A549 (cell line): ENCODE measurements at regions not wholly inside any gene's neighbourhood (a gene's known extent, or its start where the extent isn't known, plus 50 kb on each side); places are given as distances from the start of the nearest gene placed in this dataset.
"Not testable (repeated sequence)": the region's sequence is repeated elsewhere in the genome, so short reads cannot be mapped to it uniquely, and the experiment has no call there.

Experiments
- ATAC-seq, 2 experiments: fragments of 200-7000 bp in 1 of 2; fragments of >200 bp in 1 of 2; cut with Nextera tagmentation in 1 of 2; cut with Tn5 transposase in 1 of 2; 3 replicates each; pipeline versions ENCODE4 v1.8.0 to v1.9.1; 2018 to 2020; ENCODE audit warnings: mild to moderate bottlenecking in 1 of 2, moderate library complexity in 1 of 2
- CTCF ChIA-PET: fragments of 300-600 bp; sonication (Branson Sonifier 250); formaldehyde crosslinking; extraction: SDS; loops from one replicate; lab custom pipeline; 2021; ENCODE audit warnings: antibody characterized with exemption, inconsistent platforms; lab: Yijun Ruan, JAX
- POLR2A ChIA-PET: fragments of 350-600 bp; formaldehyde crosslinking; extraction: SDS; loops from one replicate; lab custom pipeline; 2021; ENCODE audit warnings: antibody characterized with exemption, inconsistent platforms; lab: Yijun Ruan, JAX
- DNase-seq, 2 experiments: peaks; one replicate each; pipeline versions ENCODE4 v3.0.0 to v3.0.0-alpha.2; 2011 to 2016; ENCODE audit warnings: low read depth in 1 of 2, low spot score in 1 of 2
- FAIRE-seq: peaks from 2 replicates; lab custom pipeline; 2011; peaks lifted over from hg19 to GRCh38; lab: Jason Lieb, UNC
- H3K27ac ChIP-seq, 2 experiments: fragments of >200 bp; sonication (Bioruptor Twin); formaldehyde crosslinking; 3 replicates each; pipeline ENCODE4 v1.5.1; 2016 to 2017
- H3K4me1 ChIP-seq: fragments of >200 bp; sonication (Bioruptor Twin); formaldehyde crosslinking; 3 replicates; pipeline ENCODE4 v1.6.1; 2016
- H3K4me2 ChIP-seq: fragments of >200 bp; sonication (Bioruptor Twin); formaldehyde crosslinking; 3 replicates; pipeline ENCODE4 v1.6.1; 2016
- H3K4me3 ChIP-seq: fragments of >200 bp; sonication (Bioruptor Twin); formaldehyde crosslinking; 3 replicates; pipeline ENCODE4 v1.5.1; 2016
- H3K9me3 ChIP-seq: fragments of >200 bp; sonication (Bioruptor Twin); formaldehyde crosslinking; 3 replicates; pipeline ENCODE4 v1.6.1; 2016
- BHLHE40 ChIP-seq: IDR thresholded peaks from 2 replicates; pipeline ENCODE4 v1.6.1; 2012; ENCODE audit warnings: low read depth, low read length, inconsistent platforms
- CHD2 ChIP-seq: fragments of 150-350 bp; IDR thresholded peaks from 2 replicates; pipeline ENCODE4 v1.6.1; 2014; ENCODE audit warnings: low read length; ENCODE audit not compliant: partially characterized antibody
- EHMT2 ChIP-seq: fragments of 200-600 bp; sonication (generic); IDR thresholded peaks from 2 replicates; pipeline ENCODE4 v1.6.1; 2016; ENCODE audit warnings: antibody characterized with exemption, low read depth, mild to moderate bottlenecking, moderate library complexity
- ESRRA ChIP-seq: fragments of 150-350 bp; IDR thresholded peaks from 2 replicates; pipeline ENCODE4 v1.6.1; 2014; ENCODE audit warnings: mild to moderate bottlenecking, low read length, borderline replicate concordance
- FOSB ChIP-seq: fragments of 250-450 bp; sonication (Bioruptor Pico); IDR thresholded peaks from 2 replicates; pipeline ENCODE4 v1.5.0; 2020; ENCODE audit warnings: mild to moderate bottlenecking, moderate library complexity
- FOSL2 ChIP-seq, 2 experiments: fragments of 450-650 bp in 1 of 2; fragments of >200 bp in 1 of 2; sonication (Bioruptor Twin) in 1 of 2; formaldehyde crosslinking; IDR thresholded peaks; 2 replicates each; pipeline versions ENCODE4 v1.5.0 to v1.6.1; 2016 to 2020; ENCODE audit warnings: mild to moderate bottlenecking in 1 of 2, moderate library complexity in 1 of 2
- FOXS1 ChIP-seq: fragments of 250-450 bp; sonication (Bioruptor Pico); IDR thresholded peaks from 2 replicates; pipeline ENCODE4 v1.5.0; 2020; ENCODE audit warnings: mild to moderate bottlenecking, moderate library complexity
- HEYL ChIP-seq: fragments of 250-450 bp; sonication (Bioruptor Pico); IDR thresholded peaks from 2 replicates; pipeline ENCODE4 v1.8.0; 2021; ENCODE audit warnings: mild to moderate bottlenecking, moderate library complexity
- HMGXB4 ChIP-seq: fragments of 250-450 bp; sonication (Bioruptor Pico); IDR thresholded peaks from 2 replicates; pipeline ENCODE4 v1.5.0; 2021; ENCODE audit warnings: mild to moderate bottlenecking, moderate library complexity, borderline replicate concordance
- JUN ChIP-seq, 2 experiments: fragments of >200 bp; sonication (Bioruptor Twin); formaldehyde crosslinking; IDR thresholded peaks; 2 replicates in 1 of 2; 3 replicates in 1 of 2; pipeline ENCODE4 v1.6.1; 2016 to 2017
- JUNB ChIP-seq: fragments of >200 bp; sonication (Bioruptor Twin); formaldehyde crosslinking; IDR thresholded peaks from 2 replicates; pipeline ENCODE4 v1.6.1; 2016
- KDM5A ChIP-seq: fragments of 200-600 bp; sonication (generic); IDR thresholded peaks from 2 replicates; pipeline ENCODE4 v1.6.1; 2016; ENCODE audit warnings: antibody characterized with exemption, mild to moderate bottlenecking
- MAFK ChIP-seq: fragments of 450-650 bp; IDR thresholded peaks from 2 replicates; pipeline ENCODE4 v1.6.1; 2014; ENCODE audit not compliant: partially characterized antibody
- NR3C1 ChIP-seq: fragments of >200 bp; sonication (Bioruptor Twin); formaldehyde crosslinking; IDR thresholded peaks from 3 replicates; pipeline ENCODE4 v1.6.1; 2017
- POLR2AphosphoS2 ChIP-seq: conservative IDR thresholded peaks from 2 replicates; pipeline ENCODE4 v1.6.1; 2012; ENCODE audit warnings: low read length, improper control_type of control experiment, inconsistent platforms
- SMC3 ChIP-seq: fragments of >200 bp; sonication (Bioruptor Twin); formaldehyde crosslinking; IDR thresholded peaks from 3 replicates; pipeline ENCODE4 v1.6.1; 2018; ENCODE audit warnings: inconsistent platforms
- ZFP36 ChIP-seq: fragments of 450-650 bp; IDR thresholded peaks from 2 replicates; pipeline ENCODE4 v1.6.1; 2014; ENCODE audit warnings: borderline replicate concordance; ENCODE audit not compliant: partially characterized antibody
- WGBS: methylation state at CpG from one replicate; pipeline ENCODE4 v1.1.6; 2017; ENCODE audit errors: missing lambda C conversion rate; 5-methylcytosine and 5-hydroxymethylcytosine counted together
- TF ChIP-seq, protein P1 (sequence below): fragments of 250-450 bp; sonication (Bioruptor Pico); IDR thresholded peaks from 2 replicates; pipeline ENCODE4 v1.5.0; 2020; ENCODE audit warnings: low read depth, mild to moderate bottlenecking, moderate library complexity
- TF ChIP-seq, protein P2 (sequence below): fragments of >200 bp; sonication (Bioruptor Twin); formaldehyde crosslinking; IDR thresholded peaks from 3 replicates; pipeline ENCODE4 v1.6.1; 2016
- TF ChIP-seq, protein P3 (sequence below): fragments of >200 bp; sonication (Bioruptor Twin); formaldehyde crosslinking; IDR thresholded peaks from 3 replicates; pipeline ENCODE4 v1.5.1; 2016

- H3K4me2 ChIP-seq: peak overlapping the region; percentile 11; the same call in 1 of the 3 replicates
- FAIRE-seq (no peak), DNase-seq (no peak)
- TF ChIP-seq BHLHE40 (no peak), ESRRA (no peak), KDM5A (no peak), CHD2 (no peak), SMC3 (no peak), JUN (IDR thresholded peaks at IDR 0.05) (no peak), EHMT2 (no peak), HMGXB4 (no peak), ZFP36 (no peak), POLR2AphosphoS2 (no peak), NR3C1 (no peak), MAFK (no peak)
- TF ChIP-seq, protein P1, sequence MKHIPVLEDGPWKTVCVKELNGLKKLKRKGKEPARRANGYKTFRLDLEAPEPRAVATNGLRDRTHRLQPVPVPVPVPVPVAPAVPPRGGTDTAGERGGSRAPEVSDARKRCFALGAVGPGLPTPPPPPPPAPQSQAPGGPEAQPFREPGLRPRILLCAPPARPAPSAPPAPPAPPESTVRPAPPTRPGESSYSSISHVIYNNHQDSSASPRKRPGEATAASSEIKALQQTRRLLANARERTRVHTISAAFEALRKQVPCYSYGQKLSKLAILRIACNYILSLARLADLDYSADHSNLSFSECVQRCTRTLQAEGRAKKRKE: no peak
- TF ChIP-seq, protein P2, sequence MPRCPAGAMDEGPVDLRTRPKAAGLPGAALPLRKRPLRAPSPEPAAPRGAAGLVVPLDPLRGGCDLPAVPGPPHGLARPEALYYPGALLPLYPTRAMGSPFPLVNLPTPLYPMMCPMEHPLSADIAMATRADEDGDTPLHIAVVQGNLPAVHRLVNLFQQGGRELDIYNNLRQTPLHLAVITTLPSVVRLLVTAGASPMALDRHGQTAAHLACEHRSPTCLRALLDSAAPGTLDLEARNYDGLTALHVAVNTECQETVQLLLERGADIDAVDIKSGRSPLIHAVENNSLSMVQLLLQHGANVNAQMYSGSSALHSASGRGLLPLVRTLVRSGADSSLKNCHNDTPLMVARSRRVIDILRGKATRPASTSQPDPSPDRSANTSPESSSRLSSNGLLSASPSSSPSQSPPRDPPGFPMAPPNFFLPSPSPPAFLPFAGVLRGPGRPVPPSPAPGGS: no peak
- TF ChIP-seq, protein P3, sequence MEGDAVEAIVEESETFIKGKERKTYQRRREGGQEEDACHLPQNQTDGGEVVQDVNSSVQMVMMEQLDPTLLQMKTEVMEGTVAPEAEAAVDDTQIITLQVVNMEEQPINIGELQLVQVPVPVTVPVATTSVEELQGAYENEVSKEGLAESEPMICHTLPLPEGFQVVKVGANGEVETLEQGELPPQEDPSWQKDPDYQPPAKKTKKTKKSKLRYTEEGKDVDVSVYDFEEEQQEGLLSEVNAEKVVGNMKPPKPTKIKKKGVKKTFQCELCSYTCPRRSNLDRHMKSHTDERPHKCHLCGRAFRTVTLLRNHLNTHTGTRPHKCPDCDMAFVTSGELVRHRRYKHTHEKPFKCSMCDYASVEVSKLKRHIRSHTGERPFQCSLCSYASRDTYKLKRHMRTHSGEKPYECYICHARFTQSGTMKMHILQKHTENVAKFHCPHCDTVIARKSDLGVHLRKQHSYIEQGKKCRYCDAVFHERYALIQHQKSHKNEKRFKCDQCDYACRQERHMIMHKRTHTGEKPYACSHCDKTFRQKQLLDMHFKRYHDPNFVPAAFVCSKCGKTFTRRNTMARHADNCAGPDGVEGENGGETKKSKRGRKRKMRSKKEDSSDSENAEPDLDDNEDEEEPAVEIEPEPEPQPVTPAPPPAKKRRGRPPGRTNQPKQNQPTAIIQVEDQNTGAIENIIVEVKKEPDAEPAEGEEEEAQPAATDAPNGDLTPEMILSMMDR: no peak
- TF ChIP-seq, all 56 proteins: peak for 0
- H3K9me3 ChIP-seq: no peaks in the 10 kb centered on the region
- POLR2A ChIA-PET: no interaction called here
- no peak for ATAC-seq
- no peak overlapping the region for H3K27ac ChIP-seq
- H3K4me3 ChIP-seq: no peak overlapping the region
- WGBS: 57% methylated on average over 1 of the region's 1 CpG
- H3K4me1 ChIP-seq: peaks cover 5% of the 10 kb centered on the region; the same call in 2 of the 3 replicates
- CTCF ChIA-PET: no interaction called here
Measured at GRCh38 chr7:12031186-12031585, 179.9 kb upstream of the TMEM106B start.

DNA sequence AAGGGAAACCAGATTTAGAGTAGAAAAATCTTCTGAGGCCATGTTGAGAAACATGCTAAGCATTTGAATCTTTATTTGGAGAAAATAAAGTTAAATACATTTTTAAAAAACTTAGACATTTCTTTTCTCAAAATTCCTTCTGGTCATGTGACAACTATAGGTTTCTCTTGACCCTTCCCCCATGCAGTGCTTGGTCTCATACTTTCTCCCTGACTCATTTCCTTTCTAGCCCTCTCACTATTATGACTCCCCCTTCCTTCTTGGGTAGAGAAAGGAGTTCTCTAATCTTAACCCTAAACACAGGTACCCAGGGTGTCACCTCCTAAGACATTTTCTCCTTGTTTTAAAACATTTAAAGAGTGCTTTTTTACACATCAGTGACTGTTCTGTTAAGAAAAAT lies 179.5 kb upstream of the TMEM106B start:
- H3K4me3 ChIP-seq: no peak overlapping the region
- peak in 1 of 2 experiments; percentile 28 for DNase-seq
- H3K4me1 ChIP-seq: peaks cover 5% of the 10 kb centered on the region; the same call in 2 of the 3 replicates
- POLR2A ChIA-PET: no interaction called here
- no peaks in the 10 kb centered on the region for H3K9me3 ChIP-seq
- ATAC-seq: no peak
- peak overlapping the region; percentile 11; the same call in 1 of the 3 replicates for H3K4me2 ChIP-seq
- TF ChIP-seq JUNB (no peak), FOSL2 (IDR thresholded peaks at IDR 0.05) (no peak), FOSL2 (CRISPR knock-in tag; IDR thresholded peaks at IDR 0.05) (0 out of 2 replicates have a peak, but pooled peaks have one; percentile 22), FOXS1 (CRISPR knock-in tag) (no peak)
- TF ChIP-seq, all 56 proteins: peak for 1
- FAIRE-seq: no peak
- CTCF ChIA-PET: no interaction called here
- H3K27ac ChIP-seq: no peak overlapping the region

DNA sequence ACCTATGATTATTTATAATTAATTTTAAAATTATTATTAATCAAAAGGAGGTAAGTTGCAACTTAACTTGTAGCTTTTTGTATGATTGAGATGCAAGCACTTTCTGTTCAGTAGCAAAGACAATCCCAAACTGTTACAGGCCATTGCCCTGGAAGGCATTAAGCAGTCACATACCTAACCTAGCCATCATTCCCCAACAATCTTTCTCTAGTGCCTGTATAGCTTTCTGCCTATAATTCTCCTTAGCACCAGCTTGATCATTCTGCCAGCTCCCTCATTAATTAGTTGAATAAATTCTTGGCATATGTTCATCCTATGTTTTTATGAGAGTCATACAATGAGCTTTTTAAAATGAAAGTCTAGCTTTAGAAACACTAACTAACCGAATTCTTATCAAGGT lies 178.9 kb upstream of the TMEM106B start:
- Histone ChIP-seq H3K4me1 (peaks cover 5% of the 10 kb centered on the region; the same call in 2 of the 3 replicates), H3K4me3 (no peak overlapping the region), H3K27ac (no peak overlapping the region)
- WGBS: 66% methylated on average over 1 of the region's 1 CpG
- FAIRE-seq: no peak
- no peak for ATAC-seq
- ChIA-PET POLR2A (no interaction called here), CTCF (no interaction called here)
- TF ChIP-seq FOSB (no peak), HEYL (CRISPR knock-in tag) (no peak)
- TF ChIP-seq, all 56 proteins: peak for 0
- DNase-seq: no peak
- Histone ChIP-seq H3K4me2 (no peak overlapping the region; the same call in 2 of the 3 replicates), H3K9me3 (no peaks in the 10 kb centered on the region)

GRCh38 chr7:12043457-12043856 lies 167.6 kb upstream of the TMEM106B start:
- POLR2A ChIA-PET, H3K4me3 ChIP-seq, ATAC-seq, FAIRE-seq, DNase-seq, H3K27ac ChIP-seq, H3K9me3 ChIP-seq, H3K4me1 ChIP-seq, H3K4me2 ChIP-seq: not testable (repeated sequence)
- CTCF ChIA-PET: interaction anchor here (0.9 kb wide), 1 partner anchor 12 kb away, joined by 3 read pairs; no protein-coding TSS in a partner anchor
